ENCODE measurements at regions not wholly inside any gene's neighbourhood (a gene's known extent, or its start where the extent isn't known, plus 50 kb on each side); places are given as distances from the start of the nearest gene placed in this dataset.

DNA sequence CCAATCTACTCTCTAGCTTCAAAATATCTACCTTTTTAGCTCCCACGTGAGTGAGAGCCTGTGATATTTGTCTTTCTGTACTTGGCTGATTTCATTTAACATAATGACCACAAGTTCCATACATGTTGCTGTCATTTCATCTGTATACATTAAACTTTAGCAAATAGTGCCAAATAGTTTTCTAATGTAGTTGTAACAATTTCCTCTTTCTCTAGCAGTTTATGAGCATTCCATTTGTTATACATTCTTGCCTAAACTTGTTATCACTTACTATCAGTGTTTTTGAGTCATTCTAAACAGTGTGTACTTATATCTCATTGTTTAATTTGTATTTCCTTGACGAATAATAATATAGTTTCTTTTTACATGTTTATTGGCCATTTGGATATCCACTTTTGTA, 77.2 kb downstream of the NEUROD6 start:
- H3K9me2 ChIP-seq (ENCODE audit: insufficient read depth), result no peaks in the 10 kb centered on the region
- POLR2A ChIA-PET (ENCODE audit: unreplicated experiment), result no interaction called here

DNA sequence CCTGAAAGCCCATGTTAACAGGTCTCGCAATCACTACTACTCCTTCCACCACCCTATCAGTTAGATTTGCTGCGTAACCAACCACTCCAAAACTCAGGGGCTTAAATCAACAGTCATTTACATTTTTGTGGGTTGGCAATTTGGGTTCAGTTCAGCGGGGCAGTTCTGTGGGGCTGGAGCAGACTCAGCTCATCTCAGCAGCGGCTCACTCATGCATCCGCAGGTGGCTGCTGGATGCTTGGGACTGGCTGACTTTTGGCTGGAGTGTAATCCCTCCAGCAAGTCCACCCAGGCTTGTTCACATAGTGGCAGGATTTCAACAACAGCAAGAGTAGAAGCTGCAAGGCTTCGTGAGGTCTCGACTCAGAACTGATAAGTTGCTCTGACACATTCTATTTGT, 79.2 kb downstream of the NEUROD6 start:
- Histone ChIP-seq H3K4me2 (no peak overlapping the region), H4K20me1 (ENCODE audit: insufficient read depth) (no peaks in the 10 kb centered on the region; the same call in 1 of the 2 replicates), H3K9me2 (ENCODE audit: insufficient read depth) (no peaks in the 10 kb centered on the region), H3K36me3 (ENCODE audit: low read depth) (no peaks in the 10 kb centered on the region), H3K79me2 (ENCODE audit: low read depth) (no peaks in the 10 kb centered on the region), H3K27me3 (ENCODE audit: insufficient read depth, low read depth) (peaks cover 23% of the 10 kb centered on the region), H2AFZ (no peak overlapping the region), H3K4me1 (replicated peaks; ENCODE audit: insufficient read depth) (no peaks in the 10 kb centered on the region), H3K9me3 (ENCODE audit: insufficient read depth, low read depth) (no peaks in the 10 kb centered on the region; the same call in 1 of the 2 replicates), H3F3A (ENCODE audit: insufficient read depth, low read depth) (no peaks in the 10 kb centered on the region), H3K27ac (no peak overlapping the region), H3K4me3 (no peak overlapping the region)
- no TSS peak for BruUV-seq (replicated peaks)
- CTCF ChIA-PET, result no interaction called here
- no peak for DNase-seq
- no peak for TF ChIP-seq EZH2 (IDR thresholded peaks at IDR 0.05; ENCODE audit: low read depth)
- TF ChIP-seq, protein P1, sequence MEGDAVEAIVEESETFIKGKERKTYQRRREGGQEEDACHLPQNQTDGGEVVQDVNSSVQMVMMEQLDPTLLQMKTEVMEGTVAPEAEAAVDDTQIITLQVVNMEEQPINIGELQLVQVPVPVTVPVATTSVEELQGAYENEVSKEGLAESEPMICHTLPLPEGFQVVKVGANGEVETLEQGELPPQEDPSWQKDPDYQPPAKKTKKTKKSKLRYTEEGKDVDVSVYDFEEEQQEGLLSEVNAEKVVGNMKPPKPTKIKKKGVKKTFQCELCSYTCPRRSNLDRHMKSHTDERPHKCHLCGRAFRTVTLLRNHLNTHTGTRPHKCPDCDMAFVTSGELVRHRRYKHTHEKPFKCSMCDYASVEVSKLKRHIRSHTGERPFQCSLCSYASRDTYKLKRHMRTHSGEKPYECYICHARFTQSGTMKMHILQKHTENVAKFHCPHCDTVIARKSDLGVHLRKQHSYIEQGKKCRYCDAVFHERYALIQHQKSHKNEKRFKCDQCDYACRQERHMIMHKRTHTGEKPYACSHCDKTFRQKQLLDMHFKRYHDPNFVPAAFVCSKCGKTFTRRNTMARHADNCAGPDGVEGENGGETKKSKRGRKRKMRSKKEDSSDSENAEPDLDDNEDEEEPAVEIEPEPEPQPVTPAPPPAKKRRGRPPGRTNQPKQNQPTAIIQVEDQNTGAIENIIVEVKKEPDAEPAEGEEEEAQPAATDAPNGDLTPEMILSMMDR (conservative IDR thresholded peaks at IDR 0.05), result no peak
- POLR2A ChIA-PET (ENCODE audit: unreplicated experiment), result no interaction called here
- intact Hi-C loops (cut with micrococcal nuclease; ENCODE audit: unreplicated experiment), result no loop called here

More for the DNA sequence above, 77.2 kb downstream of the NEUROD6 start:
- no peak overlapping the region for H3K4me2 ChIP-seq
- H3K27me3 ChIP-seq (ENCODE audit: insufficient read depth, low read depth), result peaks cover 23% of the 10 kb centered on the region
- no peak overlapping the region for H3K27ac ChIP-seq
- H3K36me3 ChIP-seq (ENCODE audit: low read depth), result no peaks in the 10 kb centered on the region
- H3F3A ChIP-seq (ENCODE audit: insufficient read depth, low read depth), result no peaks in the 10 kb centered on the region
- CTCF ChIA-PET, result no interaction called here
- H4K20me1 ChIP-seq (ENCODE audit: insufficient read depth), result no peaks in the 10 kb centered on the region; the same call in 1 of the 2 replicates
- H2AFZ ChIP-seq, result no peak overlapping the region
- no TSS peak for BruUV-seq (replicated peaks)
- no peak overlapping the region for H3K4me3 ChIP-seq
- no peaks in the 10 kb centered on the region; the same call in 1 of the 2 replicates for H3K9me3 ChIP-seq (ENCODE audit: insufficient read depth, low read depth)
- no peaks in the 10 kb centered on the region for H3K4me1 ChIP-seq (replicated peaks; ENCODE audit: insufficient read depth)
- intact Hi-C loops (cut with micrococcal nuclease; ENCODE audit: unreplicated experiment), result no loop called here
- no peak for DNase-seq
- no peaks in the 10 kb centered on the region for H3K79me2 ChIP-seq (ENCODE audit: low read depth)
- no peak for TF ChIP-seq EZH2 (IDR thresholded peaks at IDR 0.05; ENCODE audit: low read depth)
- TF ChIP-seq, protein P1 (conservative IDR thresholded peaks at IDR 0.05), result no peak

DNA sequence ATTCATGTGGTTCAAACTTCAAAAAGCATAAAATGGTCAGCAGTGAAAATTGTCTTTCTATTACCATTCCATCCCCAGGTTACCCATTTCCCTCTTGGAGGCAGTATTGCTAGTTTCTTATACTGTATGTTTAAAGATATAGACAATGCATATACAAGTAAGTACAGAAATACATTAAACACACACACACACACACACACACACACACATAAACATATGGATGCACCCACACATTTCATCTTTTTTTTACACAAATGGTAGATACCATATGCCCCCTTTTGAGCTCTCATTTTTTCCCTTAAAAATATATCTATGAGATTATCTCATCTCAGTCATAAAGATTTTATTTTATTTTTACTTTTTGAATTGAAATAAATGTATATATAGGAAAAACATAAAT, 79.7 kb downstream of the NEUROD6 start:
- H3K36me3 ChIP-seq (ENCODE audit: low read depth), result no peaks in the 10 kb centered on the region
- H3K9me3 ChIP-seq (ENCODE audit: insufficient read depth, low read depth), result no peaks in the 10 kb centered on the region; the same call in 1 of the 2 replicates
- H3K9me2 ChIP-seq (ENCODE audit: insufficient read depth), result no peaks in the 10 kb centered on the region
- no peaks in the 10 kb centered on the region for H3K4me1 ChIP-seq (replicated peaks; ENCODE audit: insufficient read depth)
- BruUV-seq (replicated peaks), result no TSS peak
- peaks cover 23% of the 10 kb centered on the region for H3K27me3 ChIP-seq (ENCODE audit: insufficient read depth, low read depth)
- H3K27ac ChIP-seq, result no peak overlapping the region
- H3K4me3 ChIP-seq, result no peak overlapping the region
- H3K4me2 ChIP-seq, result no peak overlapping the region
- H4K20me1 ChIP-seq (ENCODE audit: insufficient read depth), result no peaks in the 10 kb centered on the region; the same call in 1 of the 2 replicates
- DNase-seq, result no peak
- H3K79me2 ChIP-seq (ENCODE audit: low read depth), result no peaks in the 10 kb centered on the region
- ChIA-PET POLR2A (ENCODE audit: unreplicated experiment) (no interaction called here), CTCF (no interaction called here)
- TF ChIP-seq, protein P1 (conservative IDR thresholded peaks at IDR 0.05), result no peak
- no peak for TF ChIP-seq EZH2 (IDR thresholded peaks at IDR 0.05; ENCODE audit: low read depth)
- intact Hi-C loops (cut with micrococcal nuclease; ENCODE audit: unreplicated experiment), result no loop called here
- no peak overlapping the region for H2AFZ ChIP-seq
- no peaks in the 10 kb centered on the region for H3F3A ChIP-seq (ENCODE audit: insufficient read depth, low read depth)
